GM23248 (cell line): ENCODE measurements at regions not wholly inside any gene's neighbourhood (a gene's known extent, or its start where the extent isn't known, plus 50 kb on each side); places are given as distances from the start of the nearest gene placed in this dataset.

Experiments
- EZH2 ChIP-seq: fragments of 200-600 bp; sonication (generic); IDR thresholded peaks from 2 replicates; pipeline ENCODE4 v1.6.1; 2018; ENCODE audit warnings: antibody characterized with exemption, mild to moderate bottlenecking; ENCODE audit not compliant: insufficient read depth, poor library complexity, severe bottlenecking
- EZH2phosphoT487 ChIP-seq: fragments of 200-600 bp; sonication (generic); IDR thresholded peaks from 2 replicates; pipeline ENCODE4 v1.6.1; 2018; ENCODE audit warnings: antibody characterized with exemption, moderate library complexity, mild to moderate bottlenecking, low read depth; ENCODE audit not compliant: insufficient read depth

DNA sequence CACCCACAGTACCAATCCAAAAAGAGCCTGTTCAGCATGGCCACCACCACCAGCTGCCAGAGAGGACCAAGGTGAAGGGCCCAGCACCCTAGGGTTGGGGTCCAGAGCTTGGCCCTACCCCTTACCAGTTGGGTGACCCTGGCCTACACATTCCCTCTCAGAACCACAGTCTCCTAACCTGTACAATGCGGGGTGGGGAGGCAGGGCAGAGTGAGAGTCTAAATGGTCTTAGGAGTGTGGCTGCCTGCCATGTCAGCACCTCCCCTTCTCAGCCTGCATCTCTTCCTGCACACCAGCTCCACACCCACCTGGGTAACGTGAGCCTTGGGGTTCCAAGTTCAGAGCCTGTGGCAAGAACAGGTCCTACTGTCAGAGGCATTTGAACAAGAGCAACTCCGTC lies 92.2 kb downstream of the C5orf15 start:
- no peak for TF ChIP-seq EZH2phosphoT487
- TF ChIP-seq EZH2, result no peak
